ENCODE measurements at regions not wholly inside any gene's neighbourhood (a gene's known extent, or its start where the extent isn't known, plus 50 kb on each side); places are given as distances from the start of the nearest gene placed in this dataset.

- no peak for DNase-seq (ENCODE audit: low read depth)
- no peak overlapping the region for H3K4me3 ChIP-seq (ENCODE audit: low read depth, low read length)
- TF ChIP-seq CTCF (IDR thresholded peaks at IDR 0.05; ENCODE audit: control insufficient read depth, extremely low read depth, insufficient read depth) = no peak
These were observed 353.7 kb downstream of the GASK1B start for GRCh38 chr4:157818946-157819692.

- no peak for DNase-seq (ENCODE audit: low read depth)
- TF ChIP-seq CTCF (IDR thresholded peaks at IDR 0.05; ENCODE audit: control insufficient read depth, extremely low read depth, insufficient read depth) = no peak
- no peak overlapping the region for H3K4me3 ChIP-seq (ENCODE audit: low read depth, low read length)
These were observed 362.6 kb downstream of the GASK1B start for GRCh38 chr4:157810137-157810774.

GRCh38 chr4:157808796-157809383, 363.9 kb downstream of the GASK1B start:
- TF ChIP-seq CTCF (IDR thresholded peaks at IDR 0.05; ENCODE audit: control insufficient read depth, extremely low read depth, insufficient read depth) = no peak
- no peak overlapping the region for H3K4me3 ChIP-seq (ENCODE audit: low read depth, low read length)
- no peak for DNase-seq (ENCODE audit: low read depth)

GRCh38 chr4:157806184-157806583, 366.6 kb downstream of the GASK1B start:
- no peak overlapping the region for H3K4me3 ChIP-seq (ENCODE audit: low read depth, low read length)
- DNase-seq (ENCODE audit: low read depth) = no peak
- no peak for TF ChIP-seq CTCF (IDR thresholded peaks at IDR 0.05; ENCODE audit: control insufficient read depth, extremely low read depth, insufficient read depth)

- TF ChIP-seq CTCF (IDR thresholded peaks at IDR 0.05; ENCODE audit: control insufficient read depth, extremely low read depth, insufficient read depth) = peak; percentile 54
- no peak overlapping the region for H3K4me3 ChIP-seq (ENCODE audit: low read depth, low read length)
- DNase-seq (ENCODE audit: low read depth) = peak; percentile 14
These were observed 367.8 kb downstream of the GASK1B start for GRCh38 chr4:157804986-157805385.

- no peak for TF ChIP-seq CTCF (IDR thresholded peaks at IDR 0.05; ENCODE audit: control insufficient read depth, extremely low read depth, insufficient read depth)
- no peak for DNase-seq (ENCODE audit: low read depth)
- no peak overlapping the region for H3K4me3 ChIP-seq (ENCODE audit: low read depth, low read length)
These were observed 368.8 kb downstream of the GASK1B start for GRCh38 chr4:157803845-157804521.
